IMR-90 (cell line): ENCODE measurements at regions not wholly inside any gene's neighbourhood (a gene's known extent, or its start where the extent isn't known, plus 50 kb on each side); places are given as distances from the start of the nearest gene placed in this dataset.

Experiments used
- MAFK ChIP-seq: IDR thresholded peaks from 2 replicates; pipeline ENCODE4 v1.6.1; 2012; ENCODE audit warnings: low read depth, low read length, improper control_type of control experiment
- MXI1 ChIP-seq: IDR thresholded peaks from 2 replicates; pipeline ENCODE4 v1.6.1; 2012; ENCODE audit warnings: low read depth, mild to moderate bottlenecking, low read length, moderate library complexity, borderline replicate concordance
- TF ChIP-seq, protein P1 (sequence below): conservative IDR thresholded peaks from 2 replicates; pipeline ENCODE4 v1.5.1; 2012; ENCODE audit warnings: mild to moderate bottlenecking, low read depth, low read length, improper control_type of control experiment

DNA sequence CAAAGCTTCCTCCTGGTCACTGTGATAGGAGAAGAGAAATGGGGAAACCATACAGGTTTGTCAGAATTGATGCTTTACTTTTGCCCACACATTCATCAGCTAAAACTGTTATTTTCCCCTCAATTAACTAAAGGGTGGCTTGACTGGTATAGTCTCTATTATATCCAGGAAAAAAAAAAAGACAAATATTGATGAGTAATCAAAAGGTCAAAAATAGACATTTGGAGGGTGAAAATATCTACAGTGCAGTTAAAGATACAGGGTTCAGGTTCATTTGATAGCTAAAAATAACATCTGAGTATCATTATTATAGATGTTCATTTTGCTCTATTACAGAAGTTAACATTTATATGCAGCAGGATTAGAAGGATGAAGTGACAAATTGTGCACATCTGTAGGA is 577.6 kb upstream of the FAM98A start:
- TF ChIP-seq, protein P1, sequence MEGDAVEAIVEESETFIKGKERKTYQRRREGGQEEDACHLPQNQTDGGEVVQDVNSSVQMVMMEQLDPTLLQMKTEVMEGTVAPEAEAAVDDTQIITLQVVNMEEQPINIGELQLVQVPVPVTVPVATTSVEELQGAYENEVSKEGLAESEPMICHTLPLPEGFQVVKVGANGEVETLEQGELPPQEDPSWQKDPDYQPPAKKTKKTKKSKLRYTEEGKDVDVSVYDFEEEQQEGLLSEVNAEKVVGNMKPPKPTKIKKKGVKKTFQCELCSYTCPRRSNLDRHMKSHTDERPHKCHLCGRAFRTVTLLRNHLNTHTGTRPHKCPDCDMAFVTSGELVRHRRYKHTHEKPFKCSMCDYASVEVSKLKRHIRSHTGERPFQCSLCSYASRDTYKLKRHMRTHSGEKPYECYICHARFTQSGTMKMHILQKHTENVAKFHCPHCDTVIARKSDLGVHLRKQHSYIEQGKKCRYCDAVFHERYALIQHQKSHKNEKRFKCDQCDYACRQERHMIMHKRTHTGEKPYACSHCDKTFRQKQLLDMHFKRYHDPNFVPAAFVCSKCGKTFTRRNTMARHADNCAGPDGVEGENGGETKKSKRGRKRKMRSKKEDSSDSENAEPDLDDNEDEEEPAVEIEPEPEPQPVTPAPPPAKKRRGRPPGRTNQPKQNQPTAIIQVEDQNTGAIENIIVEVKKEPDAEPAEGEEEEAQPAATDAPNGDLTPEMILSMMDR: no peak
- no peak for TF ChIP-seq MAFK
- no peak for TF ChIP-seq MXI1
